ENCODE measurements at regions not wholly inside any gene's neighbourhood (a gene's known extent, or its start where the extent isn't known, plus 50 kb on each side); places are given as distances from the start of the nearest gene placed in this dataset.
"Not testable (repeated sequence)": the region's sequence is repeated elsewhere in the genome, so short reads cannot be mapped to it uniquely, and the experiment has no call there.

- no peak for DNase-seq
Measured at GRCh38 chr7:13241416-13241815, 554.0 kb downstream of the ARL4A start.

- no peak for DNase-seq
Measured at GRCh38 chr7:13257661-13258060, 570.2 kb downstream of the ARL4A start.

DNA sequence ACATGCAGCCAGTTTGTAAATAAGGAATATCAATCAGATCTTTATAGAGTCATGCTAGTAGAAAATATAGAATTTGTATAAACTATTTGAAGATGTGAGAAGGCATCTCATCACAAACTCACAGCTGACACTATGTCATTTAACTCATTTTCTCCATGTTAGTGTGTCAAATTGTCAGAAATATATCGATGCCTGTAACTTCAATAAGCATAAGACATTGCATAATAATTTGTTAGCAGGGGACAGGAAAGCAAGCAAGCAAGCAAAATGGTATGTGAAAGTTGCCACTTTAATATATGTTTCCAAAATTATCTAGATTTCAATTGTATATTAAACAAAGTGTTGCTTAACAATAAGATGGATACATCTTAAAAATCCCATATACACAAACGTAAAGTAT is 571.0 kb downstream of the ARL4A start:
- no peak for DNase-seq

DNA sequence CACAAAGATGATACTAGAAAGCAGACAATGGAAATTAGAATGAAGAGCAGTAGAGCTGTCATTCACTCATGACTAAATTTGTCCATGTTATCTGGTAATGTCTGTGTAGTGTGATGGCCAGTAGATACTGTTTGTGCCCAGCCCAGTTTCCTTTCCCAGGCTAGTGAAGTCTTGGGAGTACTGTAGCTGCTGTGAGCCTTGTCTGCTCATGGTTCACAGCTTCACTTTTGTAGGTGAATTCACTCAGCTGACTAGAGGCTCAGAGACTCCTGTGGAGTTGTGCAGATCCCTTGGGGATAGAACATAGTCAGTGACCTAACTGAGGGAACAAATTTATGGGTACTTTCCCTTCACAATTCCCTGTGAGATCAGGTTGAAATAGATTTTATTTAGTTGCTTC is 572.5 kb downstream of the ARL4A start:
- no peak for DNase-seq

DNA sequence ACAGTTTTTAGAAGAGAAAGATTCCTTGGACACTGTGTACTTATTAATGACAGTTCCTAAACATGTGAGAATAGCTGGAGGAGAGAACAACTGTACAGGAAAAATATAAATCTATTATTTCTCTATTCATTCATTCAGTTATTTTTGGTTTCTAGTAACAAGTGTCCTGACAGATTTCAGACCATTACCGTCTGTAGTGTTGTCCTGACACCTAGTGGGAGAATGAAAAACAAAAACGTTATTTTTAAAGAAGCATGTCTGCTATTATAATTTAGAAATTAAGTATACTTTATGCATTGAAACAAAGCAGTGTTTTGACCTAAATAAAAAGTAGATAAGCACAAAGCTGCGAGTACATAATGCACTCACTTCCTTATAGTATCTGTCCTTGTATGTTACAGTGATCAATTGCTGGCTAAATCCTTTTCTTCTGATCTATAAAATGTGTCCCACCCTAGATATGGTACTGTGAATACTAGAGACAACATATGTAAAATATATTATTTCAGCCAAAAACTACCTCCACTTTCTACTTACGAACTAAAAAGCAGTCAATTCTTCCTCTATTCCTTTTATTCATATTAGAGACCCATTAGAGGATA is 575.6 kb downstream of the ARL4A start:
- DNase-seq, result peak; percentile 8 to 58

DNA sequence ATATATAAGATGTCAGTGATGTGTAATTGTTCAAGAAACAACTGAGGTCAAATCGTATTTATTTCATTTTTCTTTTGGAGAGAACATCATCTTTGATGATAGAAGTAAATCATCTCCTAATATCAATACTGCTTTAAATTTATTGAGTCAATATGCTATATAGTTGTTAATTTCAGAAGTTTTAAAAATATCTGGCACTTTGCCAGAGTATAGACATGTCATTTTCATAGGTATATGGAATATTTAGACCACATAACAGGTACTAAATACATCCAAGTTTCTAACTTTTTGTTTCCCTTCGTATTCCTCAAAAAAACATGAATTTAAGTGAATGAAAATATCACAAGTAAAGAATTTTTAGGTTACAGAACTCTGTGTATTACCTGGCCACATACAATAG is 577.8 kb downstream of the ARL4A start:
- DNase-seq, result no peak

DNA sequence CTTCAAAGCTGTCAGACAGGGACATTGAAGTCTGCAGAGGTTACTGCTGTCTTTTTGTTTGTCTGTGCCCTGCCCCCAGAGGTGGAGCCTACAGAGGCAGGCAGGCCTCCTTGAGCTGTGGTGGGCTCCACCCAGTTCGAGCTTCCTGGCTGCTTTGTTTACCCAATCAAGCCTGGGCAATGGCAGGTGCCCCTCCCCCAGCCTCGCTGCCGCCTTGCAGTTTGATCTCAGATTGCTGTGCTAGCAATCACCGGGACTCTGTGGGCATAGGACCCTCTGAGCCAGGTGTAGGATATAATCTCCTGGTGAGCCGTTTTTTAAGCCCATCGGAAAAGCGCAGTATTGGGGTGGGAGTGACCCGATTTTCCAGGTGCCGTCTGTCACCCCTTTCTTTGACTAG is 586.8 kb downstream of the ARL4A start:
- DNase-seq, result not testable (repeated sequence)

DNA sequence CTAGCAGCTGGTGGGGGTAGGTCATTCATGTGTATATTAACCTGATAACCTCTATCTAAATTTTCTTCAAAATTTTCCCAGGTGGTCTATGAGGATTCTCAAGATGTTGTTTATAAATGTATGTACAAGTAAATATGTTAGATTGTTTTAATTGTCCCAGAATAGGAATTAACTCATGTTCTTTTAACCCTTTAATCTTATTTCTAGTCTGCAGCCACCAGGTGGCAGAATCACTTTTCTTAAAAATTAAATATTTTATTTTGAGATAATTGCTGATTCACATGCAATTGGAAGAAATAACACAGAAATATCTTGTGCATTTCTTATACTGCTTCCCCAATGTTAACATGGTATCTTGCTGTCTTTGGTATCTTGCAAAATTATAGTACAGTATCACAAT is 589.5 kb downstream of the ARL4A start:
- DNase-seq, result no peak

GRCh38 chr7:13278020-13278419 is 590.6 kb downstream of the ARL4A start:
- DNase-seq, result no peak

- DNase-seq, result peak; percentile 7 to 68
Measured at GRCh38 chr7:13279854-13280435, 592.5 kb downstream of the ARL4A start.

DNA sequence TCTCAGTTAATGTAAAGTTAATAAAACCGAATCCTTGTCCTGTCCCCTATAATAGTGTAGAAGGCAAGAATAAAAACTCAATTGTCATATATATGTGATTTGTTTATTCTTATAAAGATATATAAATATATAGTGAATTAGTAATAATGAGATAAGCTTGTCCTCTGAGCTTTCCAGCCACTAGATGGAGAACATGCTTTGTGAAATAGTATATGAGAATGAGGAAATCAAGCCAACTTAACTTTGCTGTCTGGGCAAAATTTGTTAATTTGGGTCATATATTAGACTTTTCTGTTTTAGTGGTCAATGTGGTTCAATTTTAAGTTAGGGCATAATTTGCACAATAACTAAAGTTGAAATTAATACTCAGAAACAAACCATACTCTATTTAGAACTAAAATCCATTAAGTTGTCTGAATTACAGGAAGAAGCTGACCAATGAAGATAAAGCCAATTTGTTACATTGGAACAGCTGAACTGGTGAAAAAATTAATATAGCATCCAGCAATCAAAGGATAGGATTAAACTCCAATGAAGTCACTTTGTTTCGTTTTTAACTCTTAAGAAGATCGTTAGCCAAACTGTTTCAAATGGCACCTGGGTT is 595.0 kb downstream of the ARL4A start:
- peak in 1 of 2 experiments; percentile 45 for DNase-seq

- no peak for DNase-seq
Measured at GRCh38 chr7:13286916-13287315, 599.5 kb downstream of the ARL4A start.

DNA sequence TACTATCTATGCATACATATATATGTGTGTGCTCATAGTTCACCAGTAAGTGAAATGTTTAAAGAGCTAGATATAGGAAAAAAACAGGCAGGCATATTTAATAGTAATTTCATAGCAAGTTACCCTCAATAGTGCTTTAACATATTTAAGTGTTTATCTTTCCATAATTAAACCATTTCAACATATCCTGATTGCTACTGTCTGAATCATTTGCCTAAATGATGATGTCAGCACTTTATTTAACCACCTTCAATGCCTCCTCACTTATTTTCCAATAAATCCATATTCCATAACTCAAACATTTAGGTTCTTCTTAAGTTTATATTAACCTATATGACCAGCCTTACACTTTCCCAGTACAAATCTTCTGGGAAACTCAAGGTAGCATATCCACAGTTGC is 601.1 kb downstream of the ARL4A start:
- DNase-seq, result no peak

GRCh38 chr7:13290975-13291374 is 603.5 kb downstream of the ARL4A start:
- DNase-seq, result no peak

DNA sequence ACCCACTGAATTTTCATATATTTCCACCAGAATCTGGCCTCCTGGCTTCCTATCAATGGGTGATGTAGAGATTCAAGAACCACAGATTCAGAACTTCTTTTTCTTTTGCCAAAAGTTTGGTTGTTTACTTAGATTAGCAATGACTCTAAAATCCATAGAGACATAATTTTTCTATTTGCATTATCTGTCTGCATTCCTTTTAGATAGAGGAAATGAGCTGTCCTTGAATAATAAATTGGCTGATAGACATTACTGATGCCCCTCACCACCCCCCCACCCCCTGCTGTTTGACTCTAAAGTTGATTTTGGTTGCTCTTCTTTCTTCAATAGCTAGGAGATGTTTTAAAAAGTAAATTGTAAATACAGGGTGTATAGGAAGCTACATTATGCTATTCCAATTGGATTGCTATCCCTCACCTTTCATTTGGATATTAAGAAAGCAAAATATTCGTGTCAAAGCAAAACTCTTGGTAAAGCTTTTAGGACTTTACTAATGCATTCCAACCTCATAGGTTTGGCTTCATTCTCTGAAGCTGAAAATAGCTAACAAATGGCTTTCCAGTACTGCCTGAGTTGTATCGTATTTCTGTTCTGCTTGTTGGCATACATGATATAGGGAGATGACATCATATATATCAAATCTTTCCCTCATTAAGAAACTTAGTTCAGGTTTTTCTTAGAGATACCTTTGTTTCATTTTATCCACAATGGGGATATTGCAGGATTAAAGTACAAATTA is 606.0 kb downstream of the ARL4A start:
- no peak for DNase-seq

DNA sequence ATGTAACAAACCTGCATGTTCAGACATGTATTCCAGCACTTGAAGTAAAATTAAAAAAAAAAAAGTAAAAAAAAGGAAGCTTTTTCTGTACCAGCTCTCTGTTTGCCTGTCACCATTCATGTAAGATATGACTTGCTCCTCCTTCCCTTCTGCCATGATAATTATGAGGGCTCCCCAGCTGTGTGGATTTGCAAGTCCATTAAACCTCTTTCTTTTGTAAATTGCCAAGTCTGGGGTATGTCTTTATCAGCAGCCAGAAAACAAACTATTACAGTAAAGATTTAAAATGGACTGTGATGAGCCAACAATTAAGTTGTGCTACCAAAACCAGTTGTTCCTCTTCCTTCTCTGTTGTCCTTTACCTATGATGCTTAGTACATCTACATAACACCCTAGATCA is 619.6 kb downstream of the ARL4A start:
- DNase-seq, result no peak

DNA sequence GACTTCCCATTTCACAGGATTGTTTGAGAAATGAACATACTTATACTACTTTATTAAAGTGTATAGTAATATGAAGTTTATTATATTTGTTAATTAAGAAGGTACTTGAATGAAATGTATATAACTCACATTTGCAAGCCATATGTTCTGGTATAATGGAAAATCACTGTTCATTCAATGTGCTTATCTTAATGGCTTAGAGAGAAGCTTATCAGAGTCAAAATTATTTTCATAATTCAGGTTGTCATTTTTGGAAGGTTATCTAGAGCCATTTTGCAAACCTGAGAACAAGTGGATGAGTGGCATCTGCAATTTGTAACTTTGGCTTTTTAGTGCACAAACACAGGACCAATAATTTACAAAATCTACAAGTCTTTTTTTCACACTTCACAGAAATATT is 621.0 kb downstream of the ARL4A start:
- no peak for DNase-seq

GRCh38 chr7:13309535-13309934 is 622.1 kb downstream of the ARL4A start:
- DNase-seq, result no peak

DNA sequence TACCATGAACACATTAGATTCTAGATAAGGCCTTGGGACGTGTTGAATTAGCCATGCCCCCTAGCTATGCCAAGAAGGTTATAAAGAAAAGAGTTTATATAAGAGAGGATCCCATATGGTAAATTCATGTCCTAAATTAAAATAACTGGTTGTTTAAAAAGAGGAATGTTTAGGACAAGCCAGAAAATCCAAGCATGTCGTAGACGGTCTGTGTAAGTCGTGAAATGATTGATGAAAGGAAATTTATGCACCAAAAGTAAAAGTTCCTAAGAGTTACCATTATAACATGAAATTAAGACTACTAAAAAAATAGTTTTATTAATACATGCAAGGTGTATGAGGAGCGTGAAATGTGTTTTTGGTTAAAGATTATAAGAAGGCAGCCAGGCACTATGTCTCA is 624.9 kb downstream of the ARL4A start:
- no peak for DNase-seq

DNA sequence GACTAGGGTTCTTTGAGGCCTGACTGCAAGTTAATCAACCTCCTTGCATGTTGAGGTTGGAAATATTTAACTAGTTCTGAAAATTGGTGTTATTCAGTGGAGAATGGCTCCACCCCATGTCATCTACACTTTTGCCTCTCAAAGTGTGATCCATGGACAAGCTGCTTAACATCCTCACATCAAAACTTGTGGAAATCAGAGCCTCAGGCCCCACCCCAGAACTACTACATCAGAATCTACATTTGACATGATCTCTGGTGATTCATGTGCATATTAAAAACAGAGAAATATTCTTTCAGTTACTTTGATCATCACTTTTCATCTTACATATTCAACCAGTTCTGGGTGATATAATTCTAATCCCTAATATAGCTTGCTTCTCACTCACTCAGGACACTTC is 632.9 kb downstream of the ARL4A start:
- no peak for DNase-seq

- DNase-seq, result no peak
Measured at GRCh38 chr7:13321316-13321715, 633.9 kb downstream of the ARL4A start.

DNA sequence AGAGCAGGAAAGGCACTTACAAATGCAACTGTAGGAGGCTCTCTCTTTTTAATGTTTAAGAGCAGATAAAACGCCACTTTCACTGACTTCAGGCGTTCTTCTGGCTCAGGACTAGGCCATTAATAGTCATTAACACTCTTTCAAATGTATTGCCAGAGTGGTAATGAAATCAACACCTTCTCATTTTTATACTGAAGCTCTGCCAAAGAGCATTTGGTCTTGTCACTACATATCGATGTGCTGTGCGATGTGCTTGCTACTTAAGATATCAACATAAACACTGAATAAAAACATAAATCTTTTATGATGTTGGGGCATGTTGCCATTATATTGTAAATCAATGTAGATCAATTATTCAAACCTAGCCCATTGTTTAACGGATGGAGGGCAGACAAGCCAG is 634.7 kb downstream of the ARL4A start:
- DNase-seq, result no peak

- DNase-seq, result no peak
Measured at GRCh38 chr7:13327669-13328068, 640.2 kb downstream of the ARL4A start.

GRCh38 chr7:13333371-13333770 is 645.9 kb downstream of the ARL4A start:
- no peak for DNase-seq
